ENCODE measurements at regions not wholly inside any gene's neighbourhood (a gene's known extent, or its start where the extent isn't known, plus 50 kb on each side); places are given as distances from the start of the nearest gene placed in this dataset.

GRCh38 chr12:45646851-45647581 is 82.5 kb upstream of the ARID2 start:
- WGBS, result 93% methylated on average over 4 of the region's 4 CpGs
- TF ChIP-seq EP300 (IDR thresholded peaks at IDR 0.05), result no peak
- no peak for TF ChIP-seq POLR2AphosphoS5 (IDR thresholded peaks at IDR 0.05)
- TF ChIP-seq POLR2A (IDR thresholded peaks at IDR 0.05), result no peak
- TF ChIP-seq CTCF (IDR thresholded peaks at IDR 0.05), result no peak
- H3K4me3 ChIP-seq, result no peak overlapping the region
- no peaks in the 10 kb centered on the region for H3K27me3 ChIP-seq
- no peaks in the 10 kb centered on the region for H3K36me3 ChIP-seq
- no peaks in the 10 kb centered on the region for H3K9me3 ChIP-seq
- H3K4me1 ChIP-seq, result peaks cover 5% of the 10 kb centered on the region
- DNase-seq (ENCODE audit: low spot score in 2 of 2), result no peak
- H3K27ac ChIP-seq, result no peak overlapping the region

GRCh38 chr12:45648070-45648469 is 81.4 kb upstream of the ARID2 start:
- Histone ChIP-seq H3K36me3 (no peaks in the 10 kb centered on the region), H3K27me3 (no peaks in the 10 kb centered on the region), H3K9me3 (no peaks in the 10 kb centered on the region), H3K27ac (no peak overlapping the region), H3K4me1 (peaks cover 5% of the 10 kb centered on the region), H3K4me3 (no peak overlapping the region)
- no peak for DNase-seq (ENCODE audit: low spot score in 2 of 2)
- TF ChIP-seq POLR2A (IDR thresholded peaks at IDR 0.05) (no peak), POLR2AphosphoS5 (IDR thresholded peaks at IDR 0.05) (no peak), CTCF (IDR thresholded peaks at IDR 0.05) (no peak), EP300 (IDR thresholded peaks at IDR 0.05) (no peak)
- 75% methylated on average over 3 of the region's 3 CpGs for WGBS

- no peaks in the 10 kb centered on the region for H3K36me3 ChIP-seq
- 61% methylated on average over 1 of the region's 1 CpG for WGBS
- no peaks in the 10 kb centered on the region for H3K27me3 ChIP-seq
- no peak overlapping the region for H3K27ac ChIP-seq
- H3K9me3 ChIP-seq, result no peaks in the 10 kb centered on the region
- DNase-seq (ENCODE audit: low spot score in 2 of 2), result no peak
- TF ChIP-seq EP300 (IDR thresholded peaks at IDR 0.05) (no peak), CTCF (IDR thresholded peaks at IDR 0.05) (no peak), POLR2A (IDR thresholded peaks at IDR 0.05) (no peak), POLR2AphosphoS5 (IDR thresholded peaks at IDR 0.05) (no peak)
- no peaks in the 10 kb centered on the region for H3K4me1 ChIP-seq
- H3K4me3 ChIP-seq, result no peak overlapping the region
These were observed 78.5 kb upstream of the ARID2 start for GRCh38 chr12:45651029-45651428.

- DNase-seq (ENCODE audit: low spot score in 2 of 2), result no peak
- no peaks in the 10 kb centered on the region for H3K36me3 ChIP-seq
- no peaks in the 10 kb centered on the region for H3K9me3 ChIP-seq
- no peak overlapping the region for H3K4me3 ChIP-seq
- no peaks in the 10 kb centered on the region for H3K4me1 ChIP-seq
- WGBS, result 80% methylated on average over 3 of the region's 3 CpGs
- H3K27ac ChIP-seq, result no peak overlapping the region
- TF ChIP-seq EP300 (IDR thresholded peaks at IDR 0.05) (no peak), POLR2A (IDR thresholded peaks at IDR 0.05) (no peak), CTCF (IDR thresholded peaks at IDR 0.05) (no peak), POLR2AphosphoS5 (IDR thresholded peaks at IDR 0.05) (no peak)
- no peaks in the 10 kb centered on the region for H3K27me3 ChIP-seq
These were observed 75.4 kb upstream of the ARID2 start for GRCh38 chr12:45654002-45654665.

- 56% methylated on average over 5 of the region's 5 CpGs for WGBS
- no peak overlapping the region for H3K4me3 ChIP-seq
- no peaks in the 10 kb centered on the region for H3K36me3 ChIP-seq
- H3K27ac ChIP-seq, result no peak overlapping the region
- H3K9me3 ChIP-seq, result no peaks in the 10 kb centered on the region
- DNase-seq (ENCODE audit: low spot score in 2 of 2), result no peak
- no peaks in the 10 kb centered on the region for H3K4me1 ChIP-seq
- H3K27me3 ChIP-seq, result no peaks in the 10 kb centered on the region
- TF ChIP-seq CTCF (IDR thresholded peaks at IDR 0.05) (peak in 1 of 2 donors; percentile 7), POLR2A (IDR thresholded peaks at IDR 0.05) (no peak), POLR2AphosphoS5 (IDR thresholded peaks at IDR 0.05) (no peak), EP300 (IDR thresholded peaks at IDR 0.05) (no peak)
These were observed 74.3 kb upstream of the ARID2 start for GRCh38 chr12:45655186-45655585.

Data from suprapubic skin (tissue), 4 donors.